ENCODE measurements at regions not wholly inside any gene's neighbourhood (a gene's known extent, or its start where the extent isn't known, plus 50 kb on each side); places are given as distances from the start of the nearest gene placed in this dataset.

GRCh38 chr5:145587710-145588109, 247.4 kb downstream of the PRELID2 start:
- FAIRE-seq (no peak), ATAC-seq (no peak), DNase-seq (ENCODE audit: low spot score) (peak; percentile 3)
- H3K9me3 ChIP-seq (ENCODE audit: low read length): no peaks in the 10 kb centered on the region
- 0% methylated on average over 1 of the region's 1 CpG for WGBS (ENCODE audit: low lambda C conversion rate)
- H3K9ac ChIP-seq (ENCODE audit: insufficient read depth, low read depth, low read length): no peak overlapping the region
- no peaks in the 10 kb centered on the region for H3K36me3 ChIP-seq (replicated peaks in 1 of 2; ENCODE audit: control insufficient read depth in 1 of 2, insufficient read depth in 2 of 2, low read length in 2 of 2)
- intact Hi-C loops (cut with micrococcal nuclease; ENCODE audit: unreplicated experiment): no loop called here
- H2AFZ ChIP-seq (ENCODE audit: low read length): no peak overlapping the region
- no peaks in the 10 kb centered on the region for H3K4me1 ChIP-seq (ENCODE audit: insufficient read depth, low read length)
- H3K27me3 ChIP-seq (ENCODE audit: control insufficient read depth in 1 of 2, insufficient read depth in 2 of 2, low read length in 2 of 2): no peaks in the 10 kb centered on the region
- H3K27ac ChIP-seq (ENCODE audit: extremely low read length, insufficient read depth, low read length): no peak overlapping the region
- no peak overlapping the region for H3K4me3 ChIP-seq (replicated peaks in 1 of 3; ENCODE audit: insufficient read depth in 1 of 3, low read depth in 2 of 3, low read length in 3 of 3)
- no TSS peak for BruUV-seq (replicated peaks)
- no peak for TF ChIP-seq CREB3 (CRISPR knock-in tag; IDR thresholded peaks at IDR 0.05)
- TF ChIP-seq CHD2 (IDR thresholded peaks at IDR 0.05; ENCODE audit: low read depth, low read length): no peak
- TF ChIP-seq REL (CRISPR knock-in tag; conservative IDR thresholded peaks at IDR 0.05): no peak
- TF ChIP-seq RERE (CRISPR knock-in tag; IDR thresholded peaks at IDR 0.05; ENCODE audit: low read depth): no peak
- TF ChIP-seq ZNF766 (CRISPR knock-in tag; IDR thresholded peaks at IDR 0.05; ENCODE audit: borderline replicate concordance): no peak
- TF ChIP-seq NR2F2 (IDR thresholded peaks at IDR 0.05; ENCODE audit: borderline replicate concordance, low read depth): no peak
- TF ChIP-seq ZNF615 (CRISPR knock-in tag; IDR thresholded peaks at IDR 0.05; ENCODE audit: borderline replicate concordance): no peak
- no peak for TF ChIP-seq RARA (CRISPR knock-in tag; IDR thresholded peaks at IDR 0.05)
- TF ChIP-seq ZNF138 (CRISPR knock-in tag; IDR thresholded peaks at IDR 0.05; ENCODE audit: low read depth): no peak
- TF ChIP-seq NR2C2 (CRISPR knock-in tag; IDR thresholded peaks at IDR 0.05; ENCODE audit: borderline replicate concordance): no peak
- TF ChIP-seq ZNF20 (CRISPR knock-in tag; IDR thresholded peaks at IDR 0.05): no peak
- TF ChIP-seq GPBP1L1 (CRISPR knock-in tag; IDR thresholded peaks at IDR 0.05): no peak
- TF ChIP-seq ZNF724P (CRISPR knock-in tag; IDR thresholded peaks at IDR 0.05; ENCODE audit: borderline replicate concordance): no peak
- TF ChIP-seq ZNF275 (CRISPR knock-in tag; IDR thresholded peaks at IDR 0.05; ENCODE audit: borderline replicate concordance): no peak
- no peak for TF ChIP-seq ZNF333 (CRISPR knock-in tag; IDR thresholded peaks at IDR 0.05; ENCODE audit: borderline replicate concordance)
- TF ChIP-seq MYNN (CRISPR knock-in tag; IDR thresholded peaks at IDR 0.05; ENCODE audit: low read depth): no peak
- H3K79me2 ChIP-seq (ENCODE audit: insufficient read depth, low read length): no peaks in the 10 kb centered on the region
- ChIA-PET CTCF (ENCODE audit: low intra/inter-chr PET ratio, low total read pairs) (no interaction called here), POLR2A (no interaction called here)
- in situ Hi-C loops (cut with HindIII; ENCODE audit: extremely low pct_ligation_motif_present, low pct_unique_long_range_greater_than_20kb): no loop called here
- H4K20me1 ChIP-seq (ENCODE audit: insufficient read depth, low read length): no peaks in the 10 kb centered on the region
- no peak overlapping the region for H3K4me2 ChIP-seq (ENCODE audit: low read depth, low read length)

Measured in HepG2 (cell line).